OCI-LY1 (cell line): ENCODE measurements at regions not wholly inside any gene's neighbourhood (a gene's known extent, or its start where the extent isn't known, plus 50 kb on each side); places are given as distances from the start of the nearest gene placed in this dataset.

Experiments used
- EZH2 ChIP-seq: fragments of 200-600 bp; sonication (generic), shearing (Covaris generic); IDR thresholded peaks from 2 replicates; pipeline ENCODE4 v1.8.0; 2017; ENCODE audit warnings: borderline replicate concordance, mixed run types, mild to moderate bottlenecking, antibody characterized with exemption, low read length, moderate library complexity, mixed read lengths
- TF ChIP-seq, protein P1 (sequence below): fragments of 200-600 bp; sonication (generic), shearing (Covaris generic); IDR thresholded peaks from 2 replicates; pipeline ENCODE4 v1.5.1; 2017; ENCODE audit warnings: mild to moderate bottlenecking, antibody characterized with exemption, low read length, moderate library complexity, mixed read lengths

DNA sequence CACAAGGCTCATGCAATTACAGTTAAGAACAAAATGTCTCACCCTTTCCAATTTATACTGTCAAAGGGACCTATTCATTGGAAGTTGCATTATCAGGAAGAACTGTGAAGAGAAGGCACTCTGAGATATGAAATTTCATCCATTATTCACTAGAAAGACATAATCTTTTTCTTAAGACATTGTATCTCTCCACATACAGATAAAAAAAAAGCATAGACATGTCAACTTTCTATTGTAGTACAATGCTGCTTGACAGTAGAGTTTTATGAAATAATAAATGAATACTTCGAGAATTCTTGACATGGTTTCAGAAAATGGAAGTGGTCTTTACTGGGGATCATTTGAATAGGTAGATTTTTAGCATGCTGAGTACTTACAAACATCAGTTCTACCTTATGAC, 545.0 kb downstream of the TMA16 start:
- TF ChIP-seq, protein P1, sequence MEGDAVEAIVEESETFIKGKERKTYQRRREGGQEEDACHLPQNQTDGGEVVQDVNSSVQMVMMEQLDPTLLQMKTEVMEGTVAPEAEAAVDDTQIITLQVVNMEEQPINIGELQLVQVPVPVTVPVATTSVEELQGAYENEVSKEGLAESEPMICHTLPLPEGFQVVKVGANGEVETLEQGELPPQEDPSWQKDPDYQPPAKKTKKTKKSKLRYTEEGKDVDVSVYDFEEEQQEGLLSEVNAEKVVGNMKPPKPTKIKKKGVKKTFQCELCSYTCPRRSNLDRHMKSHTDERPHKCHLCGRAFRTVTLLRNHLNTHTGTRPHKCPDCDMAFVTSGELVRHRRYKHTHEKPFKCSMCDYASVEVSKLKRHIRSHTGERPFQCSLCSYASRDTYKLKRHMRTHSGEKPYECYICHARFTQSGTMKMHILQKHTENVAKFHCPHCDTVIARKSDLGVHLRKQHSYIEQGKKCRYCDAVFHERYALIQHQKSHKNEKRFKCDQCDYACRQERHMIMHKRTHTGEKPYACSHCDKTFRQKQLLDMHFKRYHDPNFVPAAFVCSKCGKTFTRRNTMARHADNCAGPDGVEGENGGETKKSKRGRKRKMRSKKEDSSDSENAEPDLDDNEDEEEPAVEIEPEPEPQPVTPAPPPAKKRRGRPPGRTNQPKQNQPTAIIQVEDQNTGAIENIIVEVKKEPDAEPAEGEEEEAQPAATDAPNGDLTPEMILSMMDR = no peak
- no peak for TF ChIP-seq EZH2
